ENCODE measurements at regions not wholly inside any gene's neighbourhood (a gene's known extent, or its start where the extent isn't known, plus 50 kb on each side); places are given as distances from the start of the nearest gene placed in this dataset.

DNA sequence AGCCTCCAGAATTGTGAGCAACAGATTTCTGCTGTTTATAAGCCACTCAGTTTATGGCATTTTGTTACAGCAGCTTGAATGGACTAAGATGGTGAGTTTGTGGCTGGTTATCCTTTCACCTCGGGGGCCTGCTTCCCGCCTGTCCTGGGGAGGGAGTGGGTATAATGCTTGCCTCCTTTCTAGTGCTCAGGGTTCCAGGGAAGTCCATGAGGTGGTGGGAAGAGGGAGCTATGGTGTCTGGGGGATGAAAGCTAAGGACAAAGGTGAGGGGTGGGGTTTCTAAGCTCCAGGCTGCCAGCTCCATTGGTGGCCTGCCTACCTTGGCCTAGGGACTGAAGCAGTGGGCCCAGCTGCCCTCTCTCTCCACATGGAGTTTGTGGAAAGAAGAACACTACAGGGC, 50.2 kb upstream of the SDK2 start:
- no peak for DNase-seq (ENCODE audit: low read depth)

DNA sequence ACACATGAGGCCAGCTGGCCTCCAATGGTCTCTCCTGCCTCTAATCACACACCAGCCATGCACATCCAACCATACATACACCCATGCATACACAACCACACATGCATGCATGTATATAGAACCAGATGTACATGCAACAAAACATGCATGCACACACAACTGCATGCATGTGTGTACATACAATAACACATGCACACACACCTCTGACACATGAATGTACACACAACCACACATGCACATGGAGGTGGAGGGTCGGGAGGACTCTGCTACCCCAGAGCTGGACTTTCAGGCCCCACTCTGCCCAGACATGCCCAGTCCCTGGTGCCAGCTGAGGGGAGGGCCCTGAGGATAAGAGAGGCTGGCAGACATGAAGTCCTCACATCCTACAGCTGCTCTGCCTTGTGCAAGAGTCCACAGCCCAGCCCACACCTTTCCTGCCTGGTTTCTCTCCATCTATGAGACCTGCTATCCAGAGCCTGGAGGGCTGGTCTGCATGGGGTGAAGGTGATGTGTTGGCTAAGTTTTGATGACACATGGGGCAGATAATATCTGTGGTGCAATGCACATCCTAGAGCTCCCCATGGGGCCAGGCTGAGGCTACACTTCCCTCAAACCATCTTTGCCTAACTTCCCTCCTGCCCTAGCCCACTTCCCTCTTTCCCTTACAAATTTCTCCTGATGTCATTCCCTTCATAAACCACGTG, 50.9 kb upstream of the SDK2 start:
- no peak for DNase-seq (ENCODE audit: low read depth)

DNA sequence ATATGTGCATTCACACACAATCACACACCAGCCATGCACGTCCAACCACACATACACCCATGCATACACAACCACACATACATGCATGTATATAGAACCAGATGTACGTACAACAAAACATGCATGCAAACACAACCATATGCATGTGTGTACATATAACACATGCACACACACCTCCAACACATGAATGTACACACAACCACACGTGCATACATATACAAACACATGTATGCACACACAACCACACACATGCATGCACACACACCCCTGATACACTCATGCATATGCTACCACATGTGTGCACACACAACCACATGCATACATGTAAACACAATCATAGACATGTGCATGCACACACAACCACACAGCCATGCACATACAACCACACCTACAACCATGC, 52.0 kb upstream of the SDK2 start:
- no peak for DNase-seq (ENCODE audit: low read depth)

DNA sequence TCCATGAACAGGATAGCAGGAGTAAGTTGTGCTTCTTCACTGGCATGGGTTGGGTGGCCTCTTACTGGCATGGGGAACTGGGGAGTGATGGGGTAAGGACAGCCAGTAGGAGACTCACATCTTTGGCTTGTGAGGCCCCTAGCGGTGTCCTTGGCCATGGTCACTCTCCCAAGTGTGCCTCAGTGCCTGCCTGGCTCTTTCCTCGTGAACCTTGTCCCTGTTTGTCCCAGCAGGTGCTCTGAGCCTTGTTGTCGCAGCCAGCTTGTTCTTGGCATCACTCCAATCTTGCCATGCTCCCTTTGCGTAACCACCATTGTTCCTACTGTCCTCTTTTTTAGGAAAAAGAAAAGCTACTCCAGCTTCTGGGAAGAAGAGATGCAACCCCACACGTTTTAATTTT, 53.6 kb upstream of the SDK2 start:
- no peak for DNase-seq (ENCODE audit: low read depth)

DNA sequence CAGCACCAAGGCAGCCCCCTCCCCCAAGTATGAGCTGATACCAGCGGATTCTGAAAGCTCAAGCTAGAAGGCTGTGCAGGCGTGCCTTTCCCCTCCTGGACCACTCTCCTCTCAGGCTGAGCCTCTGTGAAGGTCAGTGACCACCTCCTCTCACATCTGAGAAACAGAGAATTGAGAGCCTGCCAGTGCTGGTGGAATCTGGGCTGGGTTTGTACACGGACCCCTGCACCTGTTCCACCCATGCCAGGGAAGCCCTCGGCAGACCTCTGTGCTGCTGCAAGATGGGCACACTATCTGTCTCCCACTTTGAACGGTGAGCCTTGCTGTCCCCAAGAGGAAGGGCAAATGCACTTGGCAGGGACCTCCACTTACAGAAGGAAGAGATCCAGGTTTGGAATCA, 54.7 kb upstream of the SDK2 start:
- no peak for DNase-seq (ENCODE audit: low read depth)

DNA sequence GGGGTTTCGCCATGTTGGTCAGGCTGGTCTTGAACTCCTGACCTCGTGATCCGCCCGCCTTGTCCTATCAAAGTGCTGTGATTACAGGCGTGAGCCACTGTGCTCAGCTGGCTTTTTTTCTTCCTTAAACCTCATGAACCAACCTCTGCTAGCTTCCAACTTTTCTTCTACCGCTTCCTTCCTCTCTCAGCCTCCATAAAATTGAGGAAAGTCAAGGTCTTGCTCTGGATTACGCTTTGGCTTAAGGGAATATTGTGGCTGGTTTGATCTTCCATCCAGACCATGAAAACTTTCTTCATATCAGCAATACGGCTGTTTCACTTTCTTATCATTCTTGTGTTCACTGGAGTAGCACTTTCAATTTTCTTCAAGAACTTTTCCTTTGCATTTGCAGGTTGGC, 57.5 kb upstream of the SDK2 start:
- DNase-seq (ENCODE audit: low read depth), result no peak

DNA sequence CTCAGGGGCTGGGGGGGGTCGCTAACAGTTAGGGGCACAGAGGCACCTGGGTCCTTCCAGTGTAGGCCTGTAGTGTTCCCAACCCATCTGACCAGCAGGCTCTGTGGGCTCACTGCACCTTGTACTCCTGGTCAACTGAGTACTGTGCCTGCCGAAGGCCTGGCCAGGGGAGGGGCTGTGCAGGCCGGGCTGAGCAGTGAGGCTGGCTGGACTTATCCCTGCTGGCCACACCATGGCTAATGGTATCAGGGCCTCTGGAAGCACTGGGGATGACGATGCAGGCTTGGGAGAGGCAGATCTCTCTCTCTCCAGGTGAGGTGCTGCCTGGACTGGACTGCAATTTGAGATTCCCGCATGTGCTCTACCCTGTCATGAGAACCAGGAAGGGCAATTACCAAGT, 58.9 kb upstream of the SDK2 start:
- DNase-seq (ENCODE audit: low read depth), result no peak

DNA sequence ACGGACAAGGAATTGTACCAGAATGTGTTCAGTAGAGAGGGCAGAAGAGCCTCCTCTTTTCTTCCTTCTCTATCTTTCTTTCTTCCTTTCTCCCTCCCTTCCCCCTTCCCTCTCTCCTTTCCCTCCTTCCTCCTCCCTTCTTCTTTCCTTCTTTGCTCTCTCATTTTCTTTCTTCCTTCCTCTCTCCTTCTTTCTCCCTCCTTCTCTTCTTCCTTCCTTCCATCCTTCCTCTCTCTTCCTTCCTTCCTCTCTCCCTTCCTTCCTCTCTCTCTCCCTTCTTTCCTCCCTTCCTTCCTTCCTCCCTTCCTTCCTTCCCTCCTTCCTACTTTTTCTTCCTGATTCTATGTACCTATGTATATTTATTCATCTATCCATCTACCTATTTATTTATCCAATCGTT, 59.7 kb upstream of the SDK2 start:
- no peak for DNase-seq (ENCODE audit: low read depth)

DNA sequence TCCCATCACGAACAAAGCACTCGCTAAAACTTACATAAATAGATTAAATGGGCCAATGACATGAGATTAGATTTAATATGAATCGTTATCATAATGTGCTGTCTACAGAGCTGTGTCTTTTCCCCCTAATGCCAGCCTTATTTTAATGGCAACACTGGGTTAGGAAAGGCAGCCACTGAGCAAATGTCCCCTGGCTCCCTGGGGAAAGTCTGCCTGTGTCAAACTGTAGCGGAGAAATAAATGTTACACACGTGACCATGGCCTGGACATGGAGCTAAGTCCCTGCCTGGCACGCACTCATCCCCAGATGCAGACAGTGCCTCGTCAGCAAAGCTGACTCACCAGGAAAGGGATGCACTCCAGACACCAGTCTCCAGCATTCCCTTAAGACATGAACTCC, 61.3 kb upstream of the SDK2 start:
- DNase-seq (ENCODE audit: low read depth), result no peak

DNA sequence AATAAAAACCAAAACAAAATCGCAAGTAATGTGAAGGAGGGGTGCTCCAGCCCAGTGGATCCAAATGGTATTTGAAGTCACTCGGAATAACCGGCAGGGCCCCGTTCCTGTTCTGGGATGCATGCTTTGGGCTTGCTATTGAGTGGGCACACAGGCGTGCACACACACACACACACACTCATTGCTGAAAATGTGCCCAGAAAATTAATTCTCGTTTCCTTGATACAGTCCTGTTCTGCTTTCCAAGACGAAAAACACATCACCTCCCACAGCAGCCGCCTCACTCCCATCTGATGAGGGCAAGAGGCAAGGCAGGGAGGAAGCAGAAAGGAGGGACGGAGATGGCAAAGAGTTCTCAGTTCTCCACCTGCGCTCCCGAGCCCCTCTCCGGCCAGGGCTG, 62.2 kb upstream of the SDK2 start:
- no peak for DNase-seq (ENCODE audit: low read depth)

DNA sequence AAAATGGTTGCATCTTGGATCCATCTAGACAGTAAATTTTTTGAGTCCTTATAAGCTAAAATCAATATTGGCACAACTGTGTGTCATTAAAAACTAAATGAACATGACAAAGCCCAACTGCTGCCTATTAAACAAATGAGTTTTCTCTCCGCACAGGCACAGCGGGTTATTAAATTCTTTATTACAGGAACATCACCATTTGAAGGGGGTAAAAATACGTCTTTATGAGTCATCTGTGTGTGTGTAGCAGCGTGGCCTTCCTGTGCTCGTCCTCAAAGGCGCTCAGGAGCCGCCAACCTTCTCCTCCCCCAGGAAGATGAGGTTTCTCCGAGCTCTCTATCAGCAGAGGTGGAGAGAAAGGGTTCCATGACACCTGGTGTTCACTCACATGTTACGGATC, 62.6 kb upstream of the SDK2 start:
- DNase-seq (ENCODE audit: low read depth), result no peak

DNA sequence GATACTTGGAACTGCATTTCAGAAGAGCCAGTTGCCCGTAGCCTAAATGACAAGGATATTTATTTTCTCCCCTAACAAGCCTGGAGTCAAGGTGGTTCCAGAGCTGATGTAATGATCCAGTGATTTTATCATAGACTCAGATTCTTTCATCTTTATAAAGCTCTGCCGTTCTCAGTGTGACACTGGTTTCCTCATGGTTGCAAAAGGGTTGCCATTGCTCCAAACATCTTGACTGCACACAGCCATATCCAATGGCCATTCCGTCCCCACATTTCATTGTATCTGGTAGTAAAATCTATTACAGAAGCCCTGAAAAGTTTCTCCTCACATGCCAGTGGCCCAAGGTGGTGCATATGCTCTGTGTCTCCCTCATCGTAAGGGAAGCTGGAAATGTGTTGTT, 63.1 kb upstream of the SDK2 start:
- DNase-seq (ENCODE audit: low read depth), result no peak

DNA sequence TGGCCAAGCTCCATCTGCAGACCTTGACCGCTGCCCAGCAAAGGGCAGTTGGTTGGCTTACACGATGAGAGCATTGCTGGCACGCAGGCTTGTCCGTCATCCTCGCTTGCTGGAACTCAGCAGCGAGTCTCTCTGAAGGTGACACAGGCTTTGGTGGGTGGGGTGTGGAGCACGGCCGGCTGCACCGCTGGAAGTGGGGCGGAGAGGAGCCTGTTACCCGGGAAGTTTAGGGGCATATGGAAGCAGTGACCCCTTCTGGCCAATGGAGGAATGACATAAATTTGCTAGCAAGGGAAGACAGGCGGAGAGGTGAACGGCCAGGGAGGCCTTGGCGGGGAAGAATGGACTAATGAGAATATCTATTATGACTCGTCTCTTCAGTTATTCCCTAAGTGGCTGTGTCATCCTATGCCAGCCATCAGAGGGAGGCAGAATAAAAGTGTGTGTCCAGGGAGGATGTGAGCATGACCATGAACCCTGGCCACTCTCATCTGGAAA, 65.9 kb upstream of the SDK2 start:
- DNase-seq (ENCODE audit: low read depth), result no peak

DNA sequence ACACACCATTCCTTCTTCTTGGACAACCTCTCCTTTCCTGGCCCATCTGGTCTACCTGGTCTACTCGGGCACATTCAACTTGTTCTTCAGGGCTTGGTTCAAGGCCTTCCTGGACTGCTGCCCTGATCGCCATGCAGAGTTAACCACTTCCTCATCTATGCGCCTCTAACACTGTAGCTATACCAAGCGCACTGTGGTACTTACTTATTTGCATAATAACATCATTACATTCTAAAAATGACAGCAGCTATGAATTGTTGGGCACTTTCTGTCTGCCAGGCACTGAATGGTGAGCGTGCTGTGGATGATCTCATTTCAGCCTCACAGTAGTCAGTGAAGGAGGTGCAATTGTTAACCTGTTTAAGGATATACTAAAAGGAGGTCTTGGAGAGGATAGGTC, 66.9 kb upstream of the SDK2 start:
- no peak for DNase-seq (ENCODE audit: low read depth)

DNA sequence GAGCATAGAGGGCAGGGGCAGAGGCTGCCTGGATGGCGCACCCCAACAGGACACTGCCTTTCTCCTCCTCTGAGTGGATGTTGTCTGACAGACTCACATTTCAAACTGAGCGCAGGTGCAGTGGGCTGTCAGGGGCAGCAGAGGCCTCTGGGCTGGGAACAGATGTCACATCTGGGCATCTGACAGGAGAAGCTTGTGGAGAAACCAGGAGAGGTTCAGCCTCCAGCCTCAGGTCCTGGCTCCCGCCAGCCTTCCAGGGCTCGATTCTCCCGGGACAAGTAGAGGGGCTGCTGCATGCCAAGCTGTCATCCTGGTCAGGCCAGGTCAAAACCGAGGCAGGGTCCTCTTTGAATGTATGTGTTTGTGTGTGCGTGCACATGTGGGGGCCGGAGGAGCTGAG, 67.7 kb upstream of the SDK2 start:
- no peak for DNase-seq (ENCODE audit: low read depth)

DNA sequence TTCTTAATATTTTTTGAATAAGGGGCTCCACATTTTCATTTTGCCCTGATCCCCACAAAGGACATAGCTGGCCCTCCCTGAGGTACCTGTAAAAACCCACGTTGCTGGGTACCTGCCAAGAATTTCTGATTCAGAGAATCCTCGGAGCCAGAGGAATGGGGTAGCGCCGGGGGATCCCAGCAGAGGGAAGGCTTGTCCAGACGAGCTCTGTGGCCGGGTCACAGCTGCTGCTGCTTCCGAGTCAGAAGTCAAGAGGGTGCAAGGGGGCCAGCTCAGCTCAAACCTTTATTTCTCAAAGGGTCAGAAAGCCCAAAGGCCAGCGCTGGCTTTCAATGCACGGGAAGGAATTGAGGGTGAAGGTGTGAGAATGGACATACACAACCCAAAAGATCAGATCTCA, 68.9 kb upstream of the SDK2 start:
- DNase-seq (ENCODE audit: low read depth), result no peak

DNA sequence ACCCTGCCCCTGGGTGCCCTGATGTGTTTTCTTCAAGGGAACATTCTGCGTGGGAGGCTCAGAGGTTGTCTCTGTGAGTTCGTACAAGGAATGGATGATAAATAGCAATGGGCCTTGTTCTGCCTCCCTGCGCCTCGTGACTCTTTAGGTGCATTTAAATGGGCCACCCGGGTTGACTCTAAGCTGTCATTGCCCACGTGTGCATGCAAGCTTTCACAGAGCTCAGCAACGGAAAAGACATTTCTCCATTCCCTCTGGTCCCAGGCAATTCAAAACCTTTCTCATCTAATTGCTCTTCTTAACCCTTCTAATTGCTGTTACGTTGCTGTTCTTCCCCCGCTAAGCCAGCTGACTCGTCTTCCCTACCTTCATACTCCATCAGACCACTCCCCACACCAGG, 71.5 kb upstream of the SDK2 start:
- no peak for DNase-seq (ENCODE audit: low read depth)

DNA sequence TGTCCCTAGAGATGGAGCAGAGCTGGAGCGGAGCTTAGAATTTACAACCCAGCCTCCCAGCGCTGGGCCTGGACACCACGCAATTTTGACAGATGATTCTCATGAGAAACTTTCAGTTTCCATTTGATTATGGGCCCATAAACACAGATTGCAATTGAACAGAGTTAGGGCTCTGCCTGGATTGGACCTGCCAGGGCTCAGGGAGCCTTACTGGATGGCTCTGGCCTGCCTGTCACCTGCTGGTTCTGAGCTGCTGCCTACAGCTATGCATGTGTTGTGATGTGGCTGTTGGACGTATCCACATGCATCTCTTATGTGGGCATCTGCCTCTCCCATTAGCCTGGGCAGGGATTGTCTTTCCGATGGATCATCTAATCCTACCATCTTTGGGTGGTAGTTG, 73.4 kb upstream of the SDK2 start:
- DNase-seq (ENCODE audit: low read depth), result no peak

DNA sequence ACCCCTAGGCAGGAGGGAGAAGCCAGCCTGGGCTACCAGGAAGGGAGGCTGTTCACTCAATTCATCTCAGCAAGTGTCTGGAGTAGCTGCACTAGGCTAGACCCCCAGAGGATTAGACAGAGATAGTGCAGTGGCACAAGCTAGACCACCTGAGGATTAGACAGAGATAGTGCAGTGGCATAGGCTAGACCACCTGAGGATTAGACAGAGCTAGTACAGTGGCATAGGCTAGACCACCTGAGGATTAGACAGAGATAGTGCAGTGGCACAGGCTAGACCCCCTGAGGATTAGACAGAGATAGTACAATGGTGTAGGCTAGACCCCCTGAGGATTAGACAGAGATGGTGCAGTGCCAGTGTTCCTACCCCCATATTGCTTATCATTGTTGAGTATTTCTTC, 74.1 kb upstream of the SDK2 start:
- no peak for DNase-seq (ENCODE audit: low read depth)

DNA sequence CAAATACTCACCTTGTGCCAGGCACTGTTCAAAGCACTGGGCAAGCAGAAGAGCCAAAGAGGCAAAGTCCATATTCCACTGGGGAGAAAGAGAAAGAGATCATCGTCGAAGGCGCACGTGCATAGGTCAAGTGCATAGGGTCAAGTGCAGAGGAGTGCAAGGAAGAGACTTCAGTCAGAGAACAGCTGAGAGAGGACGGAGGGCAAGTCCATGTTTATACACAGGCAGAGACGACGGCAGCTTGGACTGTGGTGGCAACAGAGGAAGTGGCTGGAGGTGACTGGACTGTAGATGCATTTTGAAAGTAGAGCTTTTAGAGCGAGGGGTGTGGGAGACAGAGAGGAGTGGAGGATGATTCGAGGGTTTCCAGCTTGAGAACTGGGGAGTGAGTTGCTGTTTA, 74.7 kb upstream of the SDK2 start:
- no peak for DNase-seq (ENCODE audit: low read depth)

DNA sequence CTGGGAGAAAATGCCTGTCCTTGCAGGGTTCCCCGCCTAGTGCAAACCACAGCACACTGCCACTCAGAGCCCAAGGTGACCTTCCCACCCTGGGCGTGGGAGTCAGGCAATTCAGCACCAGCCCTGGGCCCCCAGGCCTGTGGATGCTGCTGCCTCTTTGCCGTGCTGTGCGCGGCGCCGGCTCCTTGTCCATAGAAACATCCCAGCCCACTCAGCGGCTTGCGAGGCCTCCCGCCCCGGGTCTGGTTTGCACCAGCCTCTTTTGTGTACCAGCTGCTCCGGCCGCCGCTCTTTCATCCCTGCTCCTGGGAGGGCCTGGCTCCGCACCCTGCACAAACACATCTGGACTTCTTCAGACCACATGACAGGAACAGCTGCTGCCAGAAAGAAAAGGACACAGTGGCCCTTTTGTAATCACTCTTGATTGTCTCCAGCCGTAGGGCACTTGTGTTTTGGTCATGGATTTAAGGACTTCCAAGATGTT, 75.4 kb upstream of the SDK2 start:
- DNase-seq (ENCODE audit: low read depth), result no peak

DNA sequence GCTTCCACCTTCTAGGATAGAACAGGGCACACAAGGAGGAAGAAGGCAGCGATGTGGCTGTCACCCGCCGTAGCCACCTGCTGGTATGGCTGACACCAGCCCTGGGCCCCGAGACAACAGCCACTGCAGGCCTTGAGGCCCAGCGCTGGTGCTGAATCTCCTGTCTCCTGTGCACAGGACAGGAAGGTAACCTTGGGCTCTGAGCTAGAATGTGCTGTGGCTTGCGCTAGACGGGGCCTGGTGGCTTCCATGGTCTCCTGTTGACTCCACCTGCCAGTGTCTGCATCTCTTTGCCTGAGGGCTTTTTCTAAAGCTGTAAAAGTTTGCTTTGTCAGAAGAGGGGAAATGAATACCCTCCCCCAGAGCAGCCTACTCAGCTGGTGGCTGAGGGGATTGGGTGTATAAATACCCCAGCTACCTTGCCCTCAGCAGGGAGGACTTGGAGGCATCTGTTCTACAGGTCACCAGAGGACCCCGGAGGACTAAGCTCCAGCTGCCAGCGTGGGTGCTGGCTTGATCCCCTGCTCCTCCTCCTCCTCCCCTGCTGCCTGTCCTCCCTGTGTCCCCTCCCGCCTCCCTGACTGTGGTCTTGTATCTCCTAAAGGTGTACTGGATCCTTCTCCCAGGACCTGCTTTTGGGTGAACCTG, 76.1 kb upstream of the SDK2 start:
- no peak for DNase-seq (ENCODE audit: low read depth)

DNA sequence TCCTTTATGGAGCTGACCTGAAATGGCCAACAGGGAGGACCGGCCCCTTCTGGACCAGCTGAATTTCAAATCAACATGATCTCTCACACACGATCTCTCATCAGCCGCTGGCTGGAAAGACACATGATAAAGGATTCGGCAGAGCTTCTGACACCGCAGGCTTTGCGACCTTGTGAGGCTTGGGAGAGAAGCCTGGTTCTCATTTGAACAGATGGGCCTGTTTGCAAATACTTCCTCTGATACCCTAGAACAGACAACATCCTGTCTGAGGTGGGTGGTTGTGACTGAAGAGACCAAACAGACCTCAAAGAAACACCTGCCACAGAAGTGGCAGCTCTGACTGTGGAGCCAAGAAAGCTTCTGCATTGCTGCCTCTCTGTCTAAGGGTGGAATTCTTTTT, 77.9 kb upstream of the SDK2 start:
- no peak for DNase-seq (ENCODE audit: low read depth)

DNA sequence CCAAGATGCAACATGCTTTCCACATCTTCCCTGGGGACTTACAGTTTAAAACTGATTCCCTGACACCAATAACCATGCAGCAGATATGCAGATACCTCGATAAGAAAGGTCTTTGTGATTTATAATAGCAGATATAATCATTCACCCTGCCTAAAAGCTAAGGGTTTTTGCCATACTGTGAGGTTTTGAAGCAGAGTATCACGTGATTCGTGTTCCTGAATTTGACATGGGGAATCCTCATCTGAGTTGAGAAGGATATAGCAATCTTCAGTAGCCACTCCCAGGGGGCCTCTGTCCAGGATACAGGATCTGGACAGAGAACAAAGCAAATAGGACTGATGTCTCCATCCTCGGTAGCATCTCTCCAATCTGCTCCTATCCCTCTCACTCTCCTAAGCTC, 79.1 kb upstream of the SDK2 start:
- no peak for DNase-seq (ENCODE audit: low read depth)

All from non-pigmented ciliary epithelial cell (primary cell).